IMR-90 (cell line): ENCODE measurements at regions not wholly inside any gene's neighbourhood (a gene's known extent, or its start where the extent isn't known, plus 50 kb on each side); places are given as distances from the start of the nearest gene placed in this dataset.

ENCODE experiments used
- CEBPB ChIP-seq: IDR thresholded peaks from 2 replicates; pipeline ENCODE4 v1.6.1; 2012; ENCODE audit warnings: low read depth, low read length, improper control_type of control experiment
- CTCF ChIP-seq: conservative IDR thresholded peaks from 2 replicates; pipeline ENCODE4 v1.5.1; 2012; ENCODE audit warnings: mild to moderate bottlenecking, low read depth, low read length, improper control_type of control experiment
- ELK1 ChIP-seq: fragments of 150-350 bp; IDR thresholded peaks from 2 replicates; pipeline ENCODE4 v1.6.1; 2016; ENCODE audit warnings: low read depth, mild to moderate bottlenecking, low read length, moderate library complexity, borderline replicate concordance
- MAZ ChIP-seq: IDR thresholded peaks from 2 replicates; pipeline ENCODE4 v1.6.1; 2012; ENCODE audit warnings: low read depth, mild to moderate bottlenecking, low read length, improper control_type of control experiment, moderate library complexity, borderline replicate concordance

- TF ChIP-seq CTCF: no peak
- no peak for TF ChIP-seq CEBPB
- no peak for TF ChIP-seq ELK1
- no peak for TF ChIP-seq MAZ
Observed at GRCh38 chr13:86810361-86810760, 860.8 kb upstream of the SLITRK5 start.
